GM18867 (cell line): ENCODE measurements at regions not wholly inside any gene's neighbourhood (a gene's known extent, or its start where the extent isn't known, plus 50 kb on each side); places are given as distances from the start of the nearest gene placed in this dataset.
A peak's percentile ranks its signal among the peaks of the same experiment; 100 is the strongest.

Source experiments
- ATAC-seq: cut with Tn5 transposase; IDR thresholded peaks from one replicate; pipeline ENCODE4 v1.9.1; 2021; ENCODE audit warnings: mild to moderate bottlenecking, moderate library complexity; ENCODE audit not compliant: unreplicated experiment

DNA sequence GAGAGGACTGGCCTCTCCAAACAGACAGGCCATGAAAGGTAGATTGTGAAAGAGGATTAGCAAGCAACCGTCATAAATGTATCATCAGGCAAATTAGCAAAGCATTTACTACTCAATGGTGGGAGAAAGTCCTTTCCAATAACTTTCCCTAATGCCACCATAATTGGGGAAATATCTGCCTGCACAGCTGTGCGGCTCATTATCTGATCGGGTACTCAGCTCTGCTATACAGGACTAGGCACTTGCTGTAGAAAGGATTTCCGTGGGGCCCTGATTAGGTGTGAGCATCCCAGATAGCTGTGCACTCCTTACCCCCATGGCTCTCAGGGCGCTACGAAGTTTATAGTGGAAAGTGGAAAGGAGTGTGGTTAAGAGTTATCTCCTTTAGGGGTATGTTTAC lies 309.7 kb upstream of the PLET1 start:
- no peak for ATAC-seq

DNA sequence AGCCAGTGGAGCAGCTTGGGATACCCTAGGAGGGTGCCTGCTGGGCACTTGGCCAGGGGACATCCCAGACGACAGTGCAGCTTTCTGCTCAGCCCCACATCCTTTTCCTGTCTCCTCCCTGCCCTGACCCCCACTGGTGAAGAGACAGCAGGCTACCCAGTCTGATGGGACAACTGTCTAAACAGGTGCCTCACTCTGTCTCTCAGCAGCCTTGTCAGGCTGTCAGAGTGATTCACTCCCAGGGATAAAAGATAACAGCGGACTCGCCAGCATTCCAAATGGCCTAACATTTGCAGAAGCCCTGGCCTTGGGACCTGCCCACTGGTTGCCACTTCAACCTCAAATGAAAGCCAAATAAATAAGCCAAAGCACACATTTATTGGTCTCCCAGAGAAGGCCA lies 318.6 kb upstream of the PLET1 start:
- ATAC-seq, result no peak

DNA sequence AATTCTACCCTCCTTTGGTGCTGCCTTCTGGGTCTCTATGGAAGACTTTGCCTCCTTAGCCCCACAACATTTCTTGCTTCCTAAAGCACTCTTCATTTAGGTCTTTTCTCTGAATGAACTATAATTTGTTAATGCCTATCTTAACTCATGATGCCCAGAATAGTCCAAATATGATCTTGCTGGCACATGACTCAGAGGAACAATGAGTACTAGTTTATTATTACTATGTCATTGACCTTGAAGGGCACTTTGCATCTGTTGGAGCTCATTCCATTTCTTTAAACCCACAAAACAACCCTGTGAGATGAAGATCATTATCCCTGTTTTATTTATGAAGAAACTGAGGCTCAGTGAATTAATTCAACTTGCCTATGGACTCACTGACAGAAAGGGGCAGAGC lies 320.2 kb upstream of the PLET1 start:
- no peak for ATAC-seq

DNA sequence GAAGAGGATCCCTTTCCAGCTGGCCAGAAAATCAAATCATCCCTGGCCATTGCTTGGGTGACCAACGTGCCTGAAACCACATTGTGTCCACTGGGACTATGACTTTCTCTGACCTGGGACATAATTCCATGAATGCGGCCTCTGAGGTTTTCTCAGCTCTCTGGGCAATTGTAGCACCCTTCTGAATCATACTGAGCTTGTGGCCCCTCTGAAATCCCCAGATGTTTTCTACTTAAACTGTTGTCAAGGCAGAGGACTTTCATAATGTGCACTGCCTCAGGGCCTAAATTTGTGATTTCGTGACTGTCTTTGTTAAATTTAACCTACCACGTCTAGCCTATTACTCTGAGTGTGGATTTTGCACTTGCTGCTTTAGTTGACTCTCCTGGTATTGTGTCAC lies 321.1 kb upstream of the PLET1 start:
- ATAC-seq, result peak; percentile 42

DNA sequence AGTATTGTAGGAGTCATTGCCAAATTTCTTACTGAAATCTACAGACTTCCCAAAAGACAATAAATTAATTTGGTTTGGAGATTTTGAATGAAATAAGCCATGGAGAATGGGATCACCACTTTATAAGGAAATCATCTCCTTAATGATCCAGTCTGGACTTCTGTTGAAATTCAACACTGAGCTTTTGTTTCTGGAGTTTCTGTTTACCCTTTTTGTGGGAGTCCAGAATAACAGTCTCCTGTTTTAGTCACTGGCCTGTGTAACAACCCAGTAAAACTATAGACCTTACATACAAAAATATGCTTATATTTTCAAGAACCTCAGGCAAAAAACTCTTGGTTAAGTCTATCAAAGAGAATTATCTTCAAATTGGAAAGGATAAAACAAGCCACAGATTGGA lies 321.7 kb upstream of the PLET1 start:
- no peak for ATAC-seq

DNA sequence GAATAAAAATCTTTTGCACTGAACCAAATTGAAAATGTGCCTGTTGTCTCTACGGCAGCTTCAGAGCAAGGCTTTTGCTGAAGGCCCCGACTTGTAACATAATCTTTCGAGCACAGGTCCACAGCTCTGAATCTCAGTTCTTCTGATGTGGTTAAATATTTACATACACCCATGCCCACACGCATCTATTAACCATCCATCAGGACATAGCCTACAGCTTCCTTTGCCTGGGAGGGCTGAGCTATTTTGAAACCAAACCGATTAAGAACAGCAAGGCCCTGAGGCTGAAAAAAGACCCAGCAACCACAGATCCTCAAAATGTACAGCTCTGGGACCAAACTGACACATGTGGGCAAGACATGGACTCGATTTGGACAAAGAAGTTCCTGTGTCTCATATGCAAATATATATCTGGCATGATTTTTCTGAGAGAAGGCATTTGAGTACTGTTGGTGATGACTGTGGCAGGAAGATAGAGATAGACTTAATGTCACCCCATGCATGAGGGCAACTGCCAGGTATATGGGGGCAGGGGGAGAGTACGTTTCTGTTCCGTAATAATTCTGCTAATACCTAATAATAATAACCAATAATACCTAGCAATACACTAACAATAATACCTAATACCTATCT lies 322.7 kb upstream of the PLET1 start:
- ATAC-seq, result peak; percentile 88

DNA sequence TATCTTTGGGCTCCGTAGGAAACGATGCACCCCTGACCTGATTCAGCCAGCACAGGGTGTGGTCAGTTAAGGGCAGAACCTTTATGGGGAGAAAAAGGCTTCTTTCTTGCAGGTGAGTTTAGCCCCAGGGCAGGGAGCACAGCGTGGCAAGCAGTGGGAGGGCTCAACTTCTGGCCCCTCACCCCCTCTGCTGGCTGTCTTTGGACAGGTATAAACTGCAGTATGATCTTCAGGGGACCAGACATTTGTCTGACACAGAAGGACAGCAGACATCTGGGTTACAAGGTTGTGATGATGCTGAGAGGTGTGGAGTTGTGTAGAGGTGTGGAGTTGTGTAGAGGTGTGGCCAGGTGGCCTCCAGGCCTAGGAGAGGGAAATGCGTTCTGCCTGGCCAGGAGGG lies 324.0 kb upstream of the PLET1 start:
- no peak for ATAC-seq

DNA sequence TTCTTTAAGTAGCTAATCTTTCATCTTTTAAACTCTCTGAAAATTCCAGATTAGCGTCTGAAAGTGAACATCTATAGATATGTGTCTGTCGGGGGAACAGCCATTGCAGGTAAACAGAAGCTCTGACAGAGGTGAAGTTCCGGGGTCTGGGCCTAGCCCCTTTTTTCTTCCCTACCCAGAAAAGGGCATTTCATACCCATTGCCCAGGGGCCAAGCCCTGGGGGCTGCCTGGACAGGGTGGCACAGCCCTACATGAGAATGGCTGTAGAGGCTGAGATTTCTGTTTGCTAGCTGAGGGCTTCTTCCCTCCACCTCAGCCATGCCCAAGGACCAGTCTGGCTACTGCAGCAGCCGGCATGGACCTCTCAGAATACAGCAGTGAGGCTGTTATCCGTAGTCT lies 327.0 kb upstream of the PLET1 start:
- no peak for ATAC-seq

DNA sequence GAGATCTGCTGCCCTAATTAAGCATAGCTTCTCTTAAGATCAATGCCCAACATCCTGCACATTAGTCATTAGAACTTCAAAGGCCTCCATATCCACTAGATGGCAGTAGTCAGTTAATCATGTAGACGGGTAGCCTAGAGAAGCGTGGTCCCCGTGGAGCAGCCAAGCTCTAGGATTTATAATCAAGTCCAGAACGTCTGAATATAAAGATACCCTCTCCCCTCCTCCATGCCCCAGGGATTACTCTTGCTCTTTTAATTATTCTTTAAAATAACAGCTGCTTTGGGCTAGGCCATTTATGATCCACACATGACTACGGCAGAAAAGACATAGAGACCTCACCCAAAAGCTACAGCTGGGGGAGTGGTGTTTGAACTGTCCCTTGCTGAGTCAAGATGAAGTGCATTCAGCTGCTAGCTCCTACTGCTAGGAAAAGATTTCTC lies 327.6 kb upstream of the PLET1 start:
- ATAC-seq, result peak; percentile 48

DNA sequence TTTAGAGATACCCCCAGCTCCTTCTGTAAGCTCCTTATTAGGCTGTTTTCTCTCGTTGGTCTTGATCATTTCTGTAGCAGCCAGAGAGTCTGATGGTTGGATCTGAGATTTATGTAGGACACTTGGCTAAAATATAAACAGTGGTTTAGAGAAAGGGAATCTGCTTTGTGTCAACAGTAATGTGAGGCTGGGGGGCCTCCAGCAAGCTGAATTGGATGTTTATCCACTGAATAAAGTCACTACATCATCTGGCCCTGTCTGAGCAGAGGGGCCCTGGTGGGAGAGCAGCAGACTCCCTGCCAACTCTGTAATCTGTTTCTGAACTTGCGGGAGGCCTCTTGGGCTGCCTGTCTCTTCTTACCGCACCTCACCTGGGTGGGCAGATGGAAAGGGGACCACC lies 328.5 kb upstream of the PLET1 start:
- ATAC-seq, result no peak

DNA sequence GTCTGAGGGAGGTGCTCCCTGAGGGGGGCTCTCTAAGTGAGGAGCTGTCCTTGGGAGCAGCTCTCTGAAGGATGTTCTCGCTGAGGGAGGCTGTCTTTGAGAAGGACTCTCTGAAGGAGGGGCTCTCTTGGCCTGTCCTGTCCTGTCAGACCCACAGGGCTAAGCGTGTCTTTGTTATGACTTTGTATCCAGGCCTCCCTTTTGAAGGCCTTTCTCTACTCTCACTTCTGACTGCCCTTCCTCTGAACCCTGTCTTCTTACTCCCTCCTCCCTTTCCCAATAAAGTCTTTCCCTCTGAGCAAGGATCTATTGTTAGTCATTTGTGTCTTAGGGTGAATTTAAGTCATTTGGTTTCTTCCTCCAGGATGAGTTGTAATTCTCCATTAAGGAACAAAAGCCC lies 330.1 kb upstream of the PLET1 start:
- ATAC-seq, result no peak

DNA sequence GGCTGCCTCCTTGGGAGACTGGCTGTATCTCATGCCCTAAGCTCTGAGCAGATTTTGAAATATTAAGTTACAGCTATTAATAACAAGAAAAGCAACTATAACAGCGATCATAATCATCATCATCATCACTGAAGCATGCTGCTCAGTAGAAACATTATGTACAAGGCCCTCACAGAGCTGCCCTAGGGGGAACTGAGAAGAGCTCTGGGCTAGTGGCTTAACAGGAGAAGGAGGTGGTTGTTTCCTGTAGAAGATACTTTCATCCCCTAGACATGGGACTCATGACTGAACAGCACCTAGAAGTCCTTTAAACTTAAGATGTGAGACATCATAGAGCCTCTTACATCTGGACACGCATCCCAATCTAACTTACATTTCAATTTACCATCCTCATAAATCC lies 332.8 kb upstream of the PLET1 start:
- no peak for ATAC-seq

DNA sequence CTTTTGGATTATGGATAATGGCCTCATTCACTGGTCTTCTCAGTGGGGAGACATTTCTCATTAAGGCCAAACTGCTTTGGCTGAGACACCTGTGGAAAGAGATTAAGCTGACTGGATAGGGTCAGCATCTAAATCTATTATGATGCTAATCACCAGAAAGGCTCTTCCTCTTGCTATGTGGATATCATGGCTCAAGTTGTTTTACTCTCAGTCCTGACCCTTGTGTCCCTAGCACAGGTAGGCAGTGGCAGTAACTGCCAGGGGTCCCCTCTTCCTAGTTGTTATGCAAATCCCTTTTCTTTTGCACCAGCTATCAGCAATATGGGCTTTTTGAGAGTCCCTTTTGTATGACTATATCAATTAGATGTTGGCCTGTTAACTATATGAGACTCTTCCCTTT lies 335.7 kb upstream of the PLET1 start:
- ATAC-seq, result no peak

DNA sequence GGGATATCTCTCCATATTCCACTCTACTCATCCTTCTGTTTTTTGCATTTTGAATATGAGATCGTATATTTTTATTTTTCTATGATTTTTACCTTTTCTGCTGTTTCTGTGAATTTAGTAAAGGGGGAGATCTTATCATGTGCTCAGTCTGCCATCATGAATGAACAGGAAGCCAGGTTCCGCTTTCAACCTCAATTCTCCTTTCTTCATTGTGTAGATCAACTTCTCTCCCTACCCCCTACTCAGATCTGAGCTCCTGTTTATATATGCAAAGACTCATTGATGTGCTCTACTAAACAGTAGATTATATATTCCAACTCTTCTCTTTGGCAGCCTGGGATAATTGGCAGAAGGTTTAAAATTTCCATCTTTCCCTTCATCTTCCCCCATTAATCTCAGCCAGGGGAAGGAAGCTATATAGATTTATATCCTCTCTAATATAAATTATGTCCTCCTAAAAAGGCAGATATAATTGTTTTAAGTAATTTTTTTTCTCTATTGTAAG lies 336.7 kb upstream of the PLET1 start:
- no peak for ATAC-seq

DNA sequence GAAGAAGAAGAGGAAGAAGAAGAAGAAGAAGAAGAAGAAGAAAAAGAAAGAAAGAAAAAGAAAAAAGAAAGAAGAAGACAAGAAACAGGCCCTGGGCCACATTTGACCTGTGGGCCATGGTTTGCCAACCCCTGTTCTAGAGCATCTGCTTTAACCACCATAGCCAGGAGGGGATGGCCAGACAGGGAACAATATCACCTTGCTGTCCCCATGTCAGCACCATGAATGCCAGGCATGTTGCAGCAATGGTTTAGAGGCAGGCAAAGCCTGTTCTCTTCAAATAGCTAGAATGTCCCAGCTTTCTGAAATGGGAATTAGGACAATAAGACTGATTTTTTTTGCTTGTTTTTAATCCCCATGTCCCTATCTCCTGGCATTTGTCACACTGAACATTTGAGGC lies 338.6 kb upstream of the PLET1 start:
- no peak for ATAC-seq

DNA sequence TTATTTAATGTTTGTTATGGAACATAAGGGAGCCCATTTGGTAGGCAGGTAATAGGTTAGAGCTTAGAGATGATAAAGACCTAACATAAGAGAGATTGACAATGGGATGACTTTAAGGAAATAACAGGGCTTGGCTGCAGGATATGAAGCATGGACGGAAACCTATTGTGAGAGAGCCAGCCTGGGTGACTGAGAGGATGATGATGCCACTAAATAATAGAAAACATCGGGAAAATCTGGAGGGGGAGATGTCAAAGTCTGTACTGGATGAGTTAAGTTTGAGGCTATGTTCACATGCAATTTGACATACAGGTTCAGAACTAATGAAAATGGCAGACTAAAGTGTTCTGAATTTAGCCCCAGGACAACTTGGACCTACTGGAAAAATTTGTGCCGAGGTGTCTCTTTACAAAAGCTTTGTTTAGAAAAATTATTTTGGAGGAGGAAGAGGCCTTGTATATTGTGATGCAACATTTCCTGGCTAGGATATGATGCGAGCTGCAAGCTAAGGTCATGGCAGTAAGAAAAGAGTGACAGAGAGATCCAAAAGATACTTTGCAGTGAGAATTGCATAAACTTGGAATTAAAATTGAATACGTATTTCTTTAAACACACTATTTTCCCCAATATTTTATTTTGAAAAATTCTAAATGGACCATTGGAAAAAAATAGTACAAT lies 339.3 kb upstream of the PLET1 start:
- ATAC-seq, result no peak

DNA sequence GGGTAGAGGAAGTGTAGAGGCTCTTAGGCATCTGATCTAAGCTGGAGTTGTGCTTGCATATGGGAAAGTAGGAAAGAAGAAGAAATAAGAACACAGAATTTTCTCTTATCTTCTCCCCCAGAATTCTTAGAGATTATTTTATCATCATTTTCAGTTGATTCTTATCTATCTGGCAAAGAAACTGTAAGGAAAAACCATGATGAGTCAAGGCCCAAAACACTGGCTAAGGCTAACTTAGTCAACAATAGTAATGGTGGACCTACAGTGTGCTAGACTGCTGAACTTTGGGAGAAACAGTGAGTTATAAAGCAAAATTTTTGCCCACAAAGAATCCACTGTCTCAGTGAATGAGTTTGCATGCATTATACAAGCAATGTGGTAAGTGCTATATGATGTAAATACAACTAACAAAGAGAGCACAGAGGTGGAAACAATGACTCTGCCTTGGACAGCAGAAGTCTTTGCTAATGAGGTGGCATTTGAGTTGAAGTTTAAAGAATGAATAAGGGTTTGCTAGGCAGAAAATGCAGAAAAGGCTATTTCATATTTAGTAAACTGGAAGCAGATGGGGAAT lies 344.5 kb upstream of the PLET1 start:
- ATAC-seq, result no peak

DNA sequence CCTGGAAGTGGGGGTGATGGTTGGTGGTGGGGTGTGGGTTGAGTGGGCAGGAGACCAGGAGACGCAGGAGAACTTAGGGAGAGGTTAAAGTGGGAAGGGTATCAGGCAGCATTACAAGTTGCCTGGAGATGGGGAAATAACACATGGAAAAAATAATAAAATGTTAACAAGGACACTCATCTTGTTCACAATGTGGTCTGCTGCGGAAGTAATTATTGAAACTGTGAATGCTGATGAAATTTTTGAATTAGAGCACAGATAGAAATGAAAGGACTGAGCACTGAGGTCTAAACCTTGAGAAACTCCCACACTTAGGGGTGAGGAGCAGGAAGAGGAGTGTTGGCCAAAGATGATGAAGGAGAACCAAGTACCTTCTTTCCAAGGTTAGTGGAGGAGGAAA lies 346.0 kb upstream of the PLET1 start:
- peak; percentile 70 for ATAC-seq

DNA sequence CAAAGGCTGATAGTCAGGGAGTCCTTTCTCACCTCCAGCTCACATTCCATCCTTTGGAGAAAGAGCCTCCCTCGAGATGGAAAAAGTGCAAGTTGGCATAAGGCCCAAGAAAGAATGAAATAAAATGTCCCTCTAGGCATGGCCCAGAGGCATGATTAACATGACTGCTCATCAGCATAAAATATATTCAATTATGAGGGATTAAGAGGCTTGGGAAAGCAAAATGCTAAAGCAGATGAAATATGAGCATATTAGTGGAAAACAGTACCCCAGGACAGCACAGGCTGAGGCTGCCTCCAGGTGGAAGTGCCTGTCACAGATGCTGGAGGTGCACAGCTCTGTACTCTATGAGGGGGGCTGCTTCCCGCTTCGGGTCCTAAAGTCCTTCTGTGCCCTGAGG lies 347.8 kb upstream of the PLET1 start:
- ATAC-seq, result no peak

DNA sequence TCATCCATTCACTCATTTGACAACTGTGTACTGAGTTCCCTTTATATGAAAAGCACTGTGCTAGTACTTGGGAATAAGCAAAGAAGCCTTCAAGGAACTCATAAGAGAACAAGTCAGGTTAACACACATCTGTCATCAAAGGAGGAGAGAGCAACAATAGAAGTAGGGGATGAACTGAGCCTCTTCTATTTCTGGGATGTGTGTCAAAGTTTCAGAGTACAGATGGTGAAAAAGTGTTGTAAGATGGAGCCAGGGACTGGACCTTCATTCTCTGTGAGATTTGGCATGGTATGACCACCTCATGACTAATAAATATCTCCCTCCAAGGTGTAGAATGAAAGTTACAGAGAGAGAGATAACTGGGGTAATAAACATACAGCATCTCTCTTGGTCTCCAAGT lies 349.8 kb upstream of the PLET1 start:
- no peak for ATAC-seq

DNA sequence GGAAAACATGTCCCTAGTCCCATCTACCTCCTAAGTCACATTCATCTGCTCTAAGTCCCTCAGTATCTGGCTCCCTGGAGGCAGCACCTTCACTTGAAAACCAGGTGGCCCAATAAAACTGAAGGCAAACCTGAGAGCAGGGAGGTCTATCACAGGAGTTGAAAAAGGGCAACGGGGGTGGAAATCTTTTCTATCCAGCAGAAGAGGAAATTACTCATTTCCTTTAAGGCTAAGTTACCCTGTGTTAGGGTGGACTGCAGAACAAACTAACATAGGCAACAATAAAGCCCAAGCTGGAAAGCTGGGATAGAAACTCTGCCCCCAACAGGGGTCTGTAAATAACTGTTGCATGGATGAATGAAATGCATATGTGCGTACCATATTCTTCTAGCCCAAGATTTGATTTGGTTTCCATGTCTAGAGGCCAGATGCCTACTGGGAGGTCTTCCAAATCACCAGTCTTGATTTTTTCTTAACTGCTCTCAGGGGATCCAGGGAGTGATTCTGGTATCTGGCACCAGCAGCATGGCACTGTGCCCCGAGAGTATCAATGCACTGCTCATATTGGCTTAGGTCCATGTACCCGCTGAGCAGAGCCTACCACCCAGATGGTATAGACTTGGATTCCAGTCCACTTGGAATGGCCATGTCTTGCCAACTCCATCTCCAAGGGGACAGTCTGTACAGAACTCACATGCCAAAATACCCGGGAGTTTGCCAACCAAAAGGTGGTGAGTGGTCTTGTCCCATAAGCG lies 350.0 kb upstream of the NCAM1 start:
- ATAC-seq, result no peak

DNA sequence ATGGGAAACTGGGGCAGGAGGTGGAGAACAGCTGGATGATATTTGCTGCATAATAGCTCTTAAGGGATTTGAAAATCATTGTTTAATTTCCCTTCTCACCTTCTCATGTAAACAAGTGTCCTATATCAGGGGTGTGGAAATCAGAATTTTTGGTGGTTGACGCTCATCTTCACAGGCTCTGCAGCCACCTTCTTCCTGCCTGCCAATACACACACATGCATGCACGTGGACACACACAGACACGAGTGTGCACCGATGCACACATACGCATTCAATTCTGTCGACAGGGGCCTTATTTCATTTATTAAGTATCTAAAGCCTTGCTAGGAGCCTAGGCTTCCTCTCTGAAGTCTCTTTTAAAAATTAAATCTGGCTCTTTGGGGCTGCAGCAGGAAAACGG lies 349.4 kb upstream of the NCAM1 start:
- ATAC-seq, result no peak
